Inferior parietal cortex (tissue), 1 donor: ENCODE measurements at regions not wholly inside any gene's neighbourhood (a gene's known extent, or its start where the extent isn't known, plus 50 kb on each side); places are given as distances from the start of the nearest gene placed in this dataset.
"Not testable (repeated sequence)": the region's sequence is repeated elsewhere in the genome, so short reads cannot be mapped to it uniquely, and the experiment has no call there.

ENCODE experiments used
- DNase-seq: peaks from one replicate; pipeline ENCODE4 v3.0.0-alpha.2; 2016; ENCODE audit errors: extremely low spot score

GRCh38 chr13:56670563-56670962 is 470.2 kb upstream of the PRR20A start:
- no peak for DNase-seq

- DNase-seq: no peak
Observed at GRCh38 chr13:56681404-56681803, 459.3 kb upstream of the PRR20A start.

GRCh38 chr13:56687131-56687530 is 453.6 kb upstream of the PRR20A start:
- no peak for DNase-seq

- DNase-seq: no peak
Observed at GRCh38 chr13:56697011-56697410, 443.7 kb upstream of the PRR20A start.

- no peak for DNase-seq
Observed at GRCh38 chr13:56700324-56700723, 440.4 kb upstream of the PRR20A start.

GRCh38 chr13:56706485-56706884 is 434.2 kb upstream of the PRR20A start:
- no peak for DNase-seq

GRCh38 chr13:56713656-56714055 is 427.1 kb upstream of the PRR20A start:
- DNase-seq: no peak

GRCh38 chr13:56718791-56719190 is 421.9 kb upstream of the PRR20A start:
- no peak for DNase-seq

GRCh38 chr13:56720841-56721240 is 419.9 kb upstream of the PRR20A start:
- DNase-seq: no peak

GRCh38 chr13:56735537-56735942 is 405.2 kb upstream of the PRR20A start:
- no peak for DNase-seq

- no peak for DNase-seq
Observed at GRCh38 chr13:56736966-56737365, 403.8 kb upstream of the PRR20A start.

- DNase-seq: no peak
Observed at GRCh38 chr13:56752636-56753035, 388.1 kb upstream of the PRR20A start.

GRCh38 chr13:56755181-56755935 is 385.4 kb upstream of the PRR20A start:
- DNase-seq: no peak

- DNase-seq: not testable (repeated sequence)
Observed at GRCh38 chr13:56763333-56763732, 377.4 kb upstream of the PRR20A start.

GRCh38 chr13:56773148-56773547 is 367.6 kb upstream of the PRR20A start:
- no peak for DNase-seq

GRCh38 chr13:56789527-56789926 is 351.2 kb upstream of the PRR20A start:
- DNase-seq: no peak

- DNase-seq: no peak
Observed at GRCh38 chr13:56837161-56837560, 303.6 kb upstream of the PRR20A start.

- peak; percentile 20 for DNase-seq
Observed at GRCh38 chr13:56850852-56851251, 289.9 kb upstream of the PRR20A start.

GRCh38 chr13:56861476-56861875 is 279.2 kb upstream of the PRR20A start:
- no peak for DNase-seq

GRCh38 chr13:56864451-56864850 is 276.3 kb upstream of the PRR20A start:
- no peak for DNase-seq

GRCh38 chr13:56865416-56865815 is 275.3 kb upstream of the PRR20A start:
- no peak for DNase-seq

GRCh38 chr13:56869671-56870070 is 271.0 kb upstream of the PRR20A start:
- DNase-seq: no peak

GRCh38 chr13:56886398-56886797 is 254.3 kb upstream of the PRR20A start:
- DNase-seq: no peak

GRCh38 chr13:56888455-56888854 is 252.3 kb upstream of the PRR20A start:
- DNase-seq: no peak
